ENCODE measurements at regions not wholly inside any gene's neighbourhood (a gene's known extent, or its start where the extent isn't known, plus 50 kb on each side); places are given as distances from the start of the nearest gene placed in this dataset.

DNA sequence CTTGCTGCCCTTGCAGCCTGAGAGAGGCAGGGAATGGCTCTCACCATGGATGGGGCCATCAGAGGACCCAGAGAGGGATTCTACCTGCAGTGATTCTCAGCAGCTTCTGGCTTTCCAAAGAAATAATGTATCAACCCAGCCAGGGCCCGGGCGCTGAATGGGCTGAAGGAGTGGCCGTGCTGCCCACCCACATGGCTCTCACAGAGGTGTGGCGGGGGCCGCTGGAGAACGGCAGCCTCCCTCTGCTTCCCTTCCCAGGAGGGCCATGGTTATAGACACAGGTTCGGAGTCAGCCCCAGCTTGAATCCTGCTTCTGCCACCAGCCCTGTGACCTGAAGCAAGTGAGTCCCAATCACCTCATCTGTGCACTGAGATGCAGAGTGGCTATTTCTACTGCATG lies 82.7 kb downstream of the THAP12 start:
- no peak for DNase-seq

DNA sequence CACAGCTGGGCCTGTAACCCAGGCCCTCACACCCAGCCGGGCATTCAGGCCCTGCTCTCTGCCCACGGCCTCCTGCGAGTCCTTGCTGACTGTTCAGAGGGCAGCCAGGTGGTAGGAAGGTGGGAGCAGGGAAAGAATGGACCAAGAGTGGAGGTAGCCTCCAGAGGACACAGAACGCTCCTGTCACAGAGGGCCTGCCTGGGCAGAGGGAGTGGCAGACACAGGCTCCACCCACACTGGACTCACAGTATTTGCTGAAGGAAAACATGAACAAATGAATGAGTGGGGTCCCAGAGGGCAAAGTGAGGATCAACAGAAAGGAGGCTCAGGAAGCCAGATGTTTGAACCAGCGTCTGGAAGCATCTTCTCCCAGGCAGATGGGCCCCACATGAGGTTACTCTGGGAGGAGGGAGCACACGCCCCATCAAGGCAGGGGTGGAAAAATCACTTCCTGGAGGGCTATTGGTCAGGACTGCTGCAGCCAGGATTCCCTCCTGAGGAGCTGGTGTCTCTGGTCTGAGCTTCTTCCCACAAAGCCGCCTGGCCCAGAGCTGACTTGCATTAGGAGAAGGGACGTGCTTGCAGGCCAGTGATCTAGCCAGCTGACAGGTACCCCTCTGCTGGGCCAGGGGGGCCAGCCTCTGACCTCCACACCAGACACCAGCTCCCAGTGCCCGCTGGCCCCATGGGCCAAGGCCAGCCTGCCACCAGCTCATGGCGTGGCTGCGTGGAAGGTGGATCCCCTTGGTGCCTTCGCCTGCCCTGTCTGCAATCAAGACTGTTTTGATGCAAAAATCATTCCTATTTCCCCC lies 84.0 kb downstream of the THAP12 start:
- DNase-seq, result no peak

GRCh38 chr11:76293189-76293631 lies 86.9 kb upstream of the WNT11 start:
- DNase-seq, result no peak

- no peak for DNase-seq
These were observed 86.4 kb upstream of the WNT11 start for GRCh38 chr11:76292583-76293188.

DNA sequence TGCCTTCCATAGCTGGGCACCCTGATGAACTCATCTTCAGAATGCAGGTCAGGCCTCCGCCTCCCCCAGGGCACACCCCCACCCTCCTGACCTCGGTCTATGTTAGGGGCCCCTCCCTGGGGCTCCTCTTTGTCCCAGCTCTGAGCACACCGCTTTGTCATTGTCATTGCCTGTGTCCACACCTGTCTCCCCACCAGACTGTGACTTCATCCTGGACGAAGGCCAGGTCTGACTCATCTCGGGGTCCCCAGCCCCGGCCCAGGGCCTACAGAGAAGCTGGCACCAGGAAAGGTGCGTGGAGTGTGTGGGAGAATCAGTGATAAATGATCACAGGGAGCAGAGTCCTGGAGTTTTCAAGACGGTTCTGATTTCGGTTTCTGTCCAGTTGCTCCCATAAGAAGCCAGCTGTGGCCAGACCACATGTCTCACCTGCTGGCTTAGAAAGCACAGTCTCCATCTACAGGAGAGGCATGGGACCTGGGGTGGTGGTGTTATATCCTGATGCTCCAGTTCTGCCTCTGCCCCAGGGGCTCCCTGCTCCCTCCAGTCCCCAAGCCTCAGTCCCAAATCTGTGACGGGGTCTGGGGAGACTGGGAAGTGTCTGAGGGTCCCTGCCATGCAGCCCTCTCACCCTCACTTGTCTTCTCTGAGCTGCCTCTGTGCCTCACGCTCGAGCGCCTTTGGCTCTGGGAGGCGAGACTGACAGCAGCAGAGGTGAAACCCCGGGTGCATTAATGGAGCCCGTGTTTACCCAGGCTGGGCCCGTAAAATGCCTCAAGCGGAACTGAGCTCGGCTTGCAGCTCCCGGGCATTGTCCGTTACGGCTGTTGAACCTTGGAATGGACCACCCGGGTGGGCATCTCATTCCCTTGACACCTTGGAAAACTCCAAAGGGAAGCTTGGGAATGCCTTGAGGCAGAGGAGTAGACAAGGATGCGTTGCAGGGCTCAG lies 85.5 kb upstream of the WNT11 start:
- DNase-seq, result peak in 1 of 2 experiments; percentile 60

GRCh38 chr11:76288166-76288980 lies 82.1 kb upstream of the WNT11 start:
- DNase-seq, result no peak

- DNase-seq, result no peak
These were observed 80.9 kb upstream of the WNT11 start for GRCh38 chr11:76287227-76287626.

GRCh38 chr11:76285397-76286104 lies 79.2 kb upstream of the WNT11 start:
- DNase-seq, result no peak

GRCh38 chr11:76284161-76284560 lies 77.9 kb upstream of the WNT11 start:
- DNase-seq, result no peak

- DNase-seq, result no peak
These were observed 76.7 kb upstream of the WNT11 start for GRCh38 chr11:76282811-76283595.

GRCh38 chr11:76282172-76282571 lies 75.9 kb upstream of the WNT11 start:
- no peak for DNase-seq

DNA sequence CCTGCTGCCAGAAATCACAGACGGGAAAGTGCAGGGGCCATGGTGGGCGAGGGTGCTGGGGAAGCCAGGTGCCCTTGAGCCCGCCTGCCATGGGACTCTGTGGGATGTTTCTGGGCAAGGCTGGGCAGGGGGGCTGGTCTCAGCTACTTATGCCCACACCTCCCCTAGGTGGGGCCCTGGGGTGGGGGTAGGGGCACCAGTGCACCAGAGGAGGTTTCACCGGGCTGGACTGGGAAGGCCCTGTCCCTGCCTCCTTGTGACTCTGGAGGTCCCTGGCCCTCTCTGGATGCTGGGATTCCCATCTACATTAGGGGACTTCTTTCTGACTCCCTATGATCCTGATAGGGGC lies 75.2 kb upstream of the WNT11 start:
- DNase-seq, result no peak

DNA sequence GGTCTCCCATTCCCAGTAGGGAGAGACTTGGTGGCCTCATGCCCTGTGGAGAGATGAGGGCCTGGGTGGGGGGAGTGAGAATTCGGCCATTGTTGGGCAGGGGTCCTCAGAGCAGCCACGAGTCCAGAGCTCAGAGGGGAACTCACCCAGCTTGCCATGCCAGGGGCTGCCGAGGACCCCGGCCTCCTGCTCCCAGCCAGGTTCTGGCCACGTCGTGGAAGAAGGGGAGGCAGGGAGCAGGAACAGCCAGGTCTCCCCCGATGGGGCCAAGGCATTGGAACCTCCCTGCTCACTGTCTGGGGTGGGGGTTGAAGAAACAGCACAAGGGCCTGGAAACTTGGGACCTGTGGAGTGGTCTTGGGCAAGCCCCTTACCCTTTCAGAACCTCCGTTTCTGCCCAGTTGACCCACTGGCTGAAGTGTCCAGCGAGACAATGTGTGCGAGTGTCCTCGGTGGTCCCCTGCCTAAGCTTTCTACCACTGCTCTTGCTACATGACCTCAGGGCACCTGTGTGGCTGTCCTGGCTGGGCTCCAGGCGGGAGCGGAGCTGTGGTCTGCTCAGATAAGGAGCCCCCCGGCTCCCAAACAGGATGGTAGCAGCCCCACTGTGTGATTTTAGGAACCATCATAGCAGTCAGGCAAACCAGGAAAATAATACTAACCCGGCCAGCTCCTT lies 74.7 kb upstream of the WNT11 start:
- DNase-seq, result no peak

DNA sequence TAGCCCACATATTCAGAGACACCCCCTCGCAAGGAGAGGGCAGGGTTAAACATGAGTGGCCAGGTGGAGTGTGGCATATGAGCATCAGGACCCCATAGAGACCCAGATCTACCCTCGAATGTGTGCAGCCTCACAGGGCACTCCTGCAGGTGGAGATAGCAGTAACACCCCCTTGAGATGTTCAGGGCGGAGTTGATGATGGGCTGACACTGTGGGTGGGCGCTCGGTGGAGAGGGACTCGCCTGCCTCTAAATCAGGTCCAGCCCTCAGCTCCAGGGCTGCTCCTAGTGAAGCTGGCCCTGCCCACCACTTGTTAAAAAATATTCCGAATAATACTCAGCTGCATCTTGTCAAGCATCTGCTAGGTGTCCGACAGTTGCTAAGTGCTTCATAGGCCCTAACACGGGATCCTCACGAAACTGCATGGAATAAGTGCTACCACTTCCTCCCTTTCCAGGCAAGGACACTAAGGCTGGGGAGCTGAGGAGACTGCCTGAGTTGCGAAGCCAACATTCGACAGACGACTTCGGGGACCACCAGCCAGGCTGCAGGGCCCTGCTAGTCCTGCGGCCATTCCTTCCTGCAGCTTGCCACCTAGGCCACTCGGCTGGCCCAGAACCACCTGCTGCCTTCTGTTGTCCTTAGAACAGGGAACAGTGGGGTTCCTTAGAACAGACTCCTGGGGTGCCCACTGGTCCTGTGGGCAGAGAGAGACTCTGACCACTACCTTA lies 74.0 kb upstream of the WNT11 start:
- no peak for DNase-seq

- DNase-seq, result peak in 1 of 2 experiments; percentile 60
These were observed 73.3 kb upstream of the WNT11 start for GRCh38 chr11:76279646-76280045.

- DNase-seq, result no peak
These were observed 72.7 kb upstream of the WNT11 start for GRCh38 chr11:76279038-76279437.

GRCh38 chr11:76278526-76278925 lies 72.2 kb upstream of the WNT11 start:
- DNase-seq, result no peak

GRCh38 chr11:76277298-76278175 lies 71.2 kb upstream of the WNT11 start:
- no peak for DNase-seq

GRCh38 chr11:76276781-76277155 lies 70.5 kb upstream of the WNT11 start:
- no peak for DNase-seq

All from NCI-H2081 (cell line).